ENCODE measurements at regions not wholly inside any gene's neighbourhood (a gene's known extent, or its start where the extent isn't known, plus 50 kb on each side); places are given as distances from the start of the nearest gene placed in this dataset.

DNA sequence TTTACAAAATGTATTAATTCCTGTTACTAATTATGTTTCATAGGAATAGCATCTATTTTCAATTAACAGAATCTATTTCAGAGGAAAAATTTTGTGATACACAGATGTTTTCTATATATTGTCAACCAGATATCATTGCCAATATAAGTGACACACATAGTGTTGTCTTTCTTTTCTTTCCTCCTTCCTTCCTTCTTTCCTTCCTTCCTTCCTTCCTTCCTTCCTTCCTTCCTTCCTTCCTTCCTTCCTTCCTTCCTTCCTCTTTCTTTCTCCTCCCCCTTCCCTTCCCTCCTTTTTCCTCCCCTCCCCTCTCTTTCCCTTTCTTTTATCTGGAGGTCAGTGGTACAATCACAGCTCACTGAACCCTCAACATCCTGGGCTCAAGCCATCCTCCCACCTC is 146.5 kb upstream of the DSEL start (continued):
- TF ChIP-seq, protein P1, sequence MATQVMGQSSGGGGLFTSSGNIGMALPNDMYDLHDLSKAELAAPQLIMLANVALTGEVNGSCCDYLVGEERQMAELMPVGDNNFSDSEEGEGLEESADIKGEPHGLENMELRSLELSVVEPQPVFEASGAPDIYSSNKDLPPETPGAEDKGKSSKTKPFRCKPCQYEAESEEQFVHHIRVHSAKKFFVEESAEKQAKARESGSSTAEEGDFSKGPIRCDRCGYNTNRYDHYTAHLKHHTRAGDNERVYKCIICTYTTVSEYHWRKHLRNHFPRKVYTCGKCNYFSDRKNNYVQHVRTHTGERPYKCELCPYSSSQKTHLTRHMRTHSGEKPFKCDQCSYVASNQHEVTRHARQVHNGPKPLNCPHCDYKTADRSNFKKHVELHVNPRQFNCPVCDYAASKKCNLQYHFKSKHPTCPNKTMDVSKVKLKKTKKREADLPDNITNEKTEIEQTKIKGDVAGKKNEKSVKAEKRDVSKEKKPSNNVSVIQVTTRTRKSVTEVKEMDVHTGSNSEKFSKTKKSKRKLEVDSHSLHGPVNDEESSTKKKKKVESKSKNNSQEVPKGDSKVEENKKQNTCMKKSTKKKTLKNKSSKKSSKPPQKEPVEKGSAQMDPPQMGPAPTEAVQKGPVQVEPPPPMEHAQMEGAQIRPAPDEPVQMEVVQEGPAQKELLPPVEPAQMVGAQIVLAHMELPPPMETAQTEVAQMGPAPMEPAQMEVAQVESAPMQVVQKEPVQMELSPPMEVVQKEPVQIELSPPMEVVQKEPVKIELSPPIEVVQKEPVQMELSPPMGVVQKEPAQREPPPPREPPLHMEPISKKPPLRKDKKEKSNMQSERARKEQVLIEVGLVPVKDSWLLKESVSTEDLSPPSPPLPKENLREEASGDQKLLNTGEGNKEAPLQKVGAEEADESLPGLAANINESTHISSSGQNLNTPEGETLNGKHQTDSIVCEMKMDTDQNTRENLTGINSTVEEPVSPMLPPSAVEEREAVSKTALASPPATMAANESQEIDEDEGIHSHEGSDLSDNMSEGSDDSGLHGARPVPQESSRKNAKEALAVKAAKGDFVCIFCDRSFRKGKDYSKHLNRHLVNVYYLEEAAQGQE (IDR thresholded peaks at IDR 0.05) = no peak
- TF ChIP-seq HNF4G (IDR thresholded peaks at IDR 0.05) (no peak), TAF1 (conservative IDR thresholded peaks at IDR 0.05) (no peak), YY1 (IDR thresholded peaks at IDR 0.05) (no peak), FOXA2 (IDR thresholded peaks at IDR 0.05) (no peak)

DNA sequence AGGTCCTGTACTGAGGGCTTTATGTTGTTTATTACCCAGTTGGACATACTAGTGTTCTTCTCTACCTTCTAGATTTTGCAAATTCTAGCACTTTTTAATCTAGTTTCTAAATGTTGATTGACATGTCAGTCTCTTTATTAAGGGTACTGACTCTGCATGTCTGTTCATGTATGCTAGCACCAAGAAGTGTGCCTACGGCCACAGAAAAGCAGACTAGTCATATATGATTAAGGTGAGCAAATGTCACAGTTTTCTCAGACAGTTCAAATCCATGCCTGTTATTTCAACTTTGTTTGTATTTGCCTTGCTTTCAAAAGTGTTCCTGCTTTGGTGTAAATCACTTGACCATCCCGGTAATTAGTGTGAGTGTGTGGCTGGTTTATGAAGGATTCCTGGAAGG is 145.0 kb upstream of the DSEL start:
- DNase-seq (ENCODE audit: low spot score) = no peak
- no peaks in the 10 kb centered on the region for H3K9me3 ChIP-seq (ENCODE audit: control insufficient read depth in 4 of 4, low read length in 3 of 4)
- WGBS = 84% methylated on average over 2 of the region's 2 CpGs
- H3K27ac ChIP-seq (ENCODE audit: low read depth in 1 of 2, low read length in 2 of 2) = no peak overlapping the region
- no peak overlapping the region for H3K4me3 ChIP-seq (ENCODE audit: low read depth in 1 of 3, low read length in 3 of 3)
- no peaks in the 10 kb centered on the region for H3K4me1 ChIP-seq (ENCODE audit: control insufficient read depth in 4 of 4, insufficient read depth in 4 of 4, low read length in 3 of 4)
- H3K36me3 ChIP-seq (ENCODE audit: control insufficient read depth in 4 of 4, insufficient read depth in 3 of 4, low read depth in 1 of 4, low read length in 3 of 4) = no peaks in the 10 kb centered on the region
- H3K9ac ChIP-seq (ENCODE audit: low read depth in 1 of 2, low read length in 2 of 2) = no peak overlapping the region
- H3K27me3 ChIP-seq (ENCODE audit: control insufficient read depth in 4 of 4, insufficient read depth in 4 of 4, low read length in 3 of 4) = no peaks in the 10 kb centered on the region
- TF ChIP-seq, protein P2, sequence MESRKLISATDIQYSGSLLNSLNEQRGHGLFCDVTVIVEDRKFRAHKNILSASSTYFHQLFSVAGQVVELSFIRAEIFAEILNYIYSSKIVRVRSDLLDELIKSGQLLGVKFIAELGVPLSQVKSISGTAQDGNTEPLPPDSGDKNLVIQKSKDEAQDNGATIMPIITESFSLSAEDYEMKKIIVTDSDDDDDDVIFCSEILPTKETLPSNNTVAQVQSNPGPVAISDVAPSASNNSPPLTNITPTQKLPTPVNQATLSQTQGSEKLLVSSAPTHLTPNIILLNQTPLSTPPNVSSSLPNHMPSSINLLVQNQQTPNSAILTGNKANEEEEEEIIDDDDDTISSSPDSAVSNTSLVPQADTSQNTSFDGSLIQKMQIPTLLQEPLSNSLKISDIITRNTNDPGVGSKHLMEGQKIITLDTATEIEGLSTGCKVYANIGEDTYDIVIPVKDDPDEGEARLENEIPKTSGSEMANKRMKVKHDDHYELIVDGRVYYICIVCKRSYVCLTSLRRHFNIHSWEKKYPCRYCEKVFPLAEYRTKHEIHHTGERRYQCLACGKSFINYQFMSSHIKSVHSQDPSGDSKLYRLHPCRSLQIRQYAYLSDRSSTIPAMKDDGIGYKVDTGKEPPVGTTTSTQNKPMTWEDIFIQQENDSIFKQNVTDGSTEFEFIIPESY (IDR thresholded peaks at IDR 0.05) = no peak
- no peak for TF ChIP-seq GABPA (IDR thresholded peaks at IDR 0.05 in 1 of 2, conservative IDR thresholded peaks at IDR 0.05 in 1 of 2)
- no peak for TF ChIP-seq FOXA2 (IDR thresholded peaks at IDR 0.05)
- TF ChIP-seq, protein P3, sequence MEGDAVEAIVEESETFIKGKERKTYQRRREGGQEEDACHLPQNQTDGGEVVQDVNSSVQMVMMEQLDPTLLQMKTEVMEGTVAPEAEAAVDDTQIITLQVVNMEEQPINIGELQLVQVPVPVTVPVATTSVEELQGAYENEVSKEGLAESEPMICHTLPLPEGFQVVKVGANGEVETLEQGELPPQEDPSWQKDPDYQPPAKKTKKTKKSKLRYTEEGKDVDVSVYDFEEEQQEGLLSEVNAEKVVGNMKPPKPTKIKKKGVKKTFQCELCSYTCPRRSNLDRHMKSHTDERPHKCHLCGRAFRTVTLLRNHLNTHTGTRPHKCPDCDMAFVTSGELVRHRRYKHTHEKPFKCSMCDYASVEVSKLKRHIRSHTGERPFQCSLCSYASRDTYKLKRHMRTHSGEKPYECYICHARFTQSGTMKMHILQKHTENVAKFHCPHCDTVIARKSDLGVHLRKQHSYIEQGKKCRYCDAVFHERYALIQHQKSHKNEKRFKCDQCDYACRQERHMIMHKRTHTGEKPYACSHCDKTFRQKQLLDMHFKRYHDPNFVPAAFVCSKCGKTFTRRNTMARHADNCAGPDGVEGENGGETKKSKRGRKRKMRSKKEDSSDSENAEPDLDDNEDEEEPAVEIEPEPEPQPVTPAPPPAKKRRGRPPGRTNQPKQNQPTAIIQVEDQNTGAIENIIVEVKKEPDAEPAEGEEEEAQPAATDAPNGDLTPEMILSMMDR (IDR thresholded peaks at IDR 0.05; ENCODE audit: low read depth, low read length, missing input control) = no peak
- TF ChIP-seq, protein P4, sequence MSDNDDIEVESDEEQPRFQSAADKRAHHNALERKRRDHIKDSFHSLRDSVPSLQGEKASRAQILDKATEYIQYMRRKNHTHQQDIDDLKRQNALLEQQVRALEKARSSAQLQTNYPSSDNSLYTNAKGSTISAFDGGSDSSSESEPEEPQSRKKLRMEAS (IDR thresholded peaks at IDR 0.05) = no peak
- TF ChIP-seq NR2F2 (IDR thresholded peaks at IDR 0.05) = no peak
- TF ChIP-seq JUND (IDR thresholded peaks at IDR 0.05) = no peak
- no peak for TF ChIP-seq HNF4G (IDR thresholded peaks at IDR 0.05)
- TF ChIP-seq SP1 (IDR thresholded peaks at IDR 0.05) = no peak
- TF ChIP-seq EGR1 (IDR thresholded peaks at IDR 0.05; ENCODE audit: low read depth in 2 of 2) = no peak
- no peak for TF ChIP-seq RAD21 (IDR thresholded peaks at IDR 0.05)
- no peak for TF ChIP-seq YY1 (IDR thresholded peaks at IDR 0.05)
- TF ChIP-seq, protein P1 (IDR thresholded peaks at IDR 0.05) = no peak
- TF ChIP-seq RXRA (IDR thresholded peaks at IDR 0.05) = no peak
- TF ChIP-seq HNF4A (conservative IDR thresholded peaks at IDR 0.05) = no peak
- TF ChIP-seq TAF1 (conservative IDR thresholded peaks at IDR 0.05) = no peak
- no peak for TF ChIP-seq FOXA1 (IDR thresholded peaks at IDR 0.05)
- TF ChIP-seq, protein P5, sequence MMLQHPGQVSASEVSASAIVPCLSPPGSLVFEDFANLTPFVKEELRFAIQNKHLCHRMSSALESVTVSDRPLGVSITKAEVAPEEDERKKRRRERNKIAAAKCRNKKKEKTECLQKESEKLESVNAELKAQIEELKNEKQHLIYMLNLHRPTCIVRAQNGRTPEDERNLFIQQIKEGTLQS (IDR thresholded peaks at IDR 0.05) = no peak

Measured in liver (tissue), 8 donors.